NB4 (cell line): ENCODE measurements at regions not wholly inside any gene's neighbourhood (a gene's known extent, or its start where the extent isn't known, plus 50 kb on each side); places are given as distances from the start of the nearest gene placed in this dataset.

ENCODE experiments used
- MYC ChIP-seq: IDR thresholded peaks from 2 replicates; pipeline ENCODE4 v1.6.1; 2011; ENCODE audit warnings: low read depth, low read length
- POLR2A ChIP-seq: IDR thresholded peaks from 2 replicates; pipeline ENCODE4 v1.6.1; 2011; ENCODE audit warnings: mild to moderate bottlenecking; ENCODE audit not compliant: insufficient read length; ENCODE audit errors: extremely low read depth
- TF ChIP-seq, protein P1 (sequence below): IDR thresholded peaks from one replicate; pipeline ENCODE4 v1.5.1; 2012; ENCODE audit warnings: low read depth, low read length

DNA sequence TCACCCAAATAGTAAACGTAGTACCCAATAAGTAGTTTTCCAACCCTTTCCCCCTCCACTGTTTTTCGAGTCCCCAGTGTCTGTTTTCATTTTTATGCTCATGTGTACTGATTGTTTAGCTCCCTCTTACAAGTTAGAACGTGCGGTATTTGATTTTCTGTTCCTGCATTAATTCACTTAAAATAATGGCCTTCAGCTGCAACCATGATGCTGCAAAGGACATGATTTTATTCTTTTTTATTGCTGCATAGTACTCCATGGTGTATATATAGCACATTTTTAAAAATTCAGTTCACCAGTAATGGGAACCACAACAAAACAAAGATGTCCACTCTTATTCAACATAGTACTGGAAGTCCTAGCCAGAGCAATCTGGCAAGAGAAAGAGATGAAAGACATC is 72.8 kb downstream of the DUSP6 start:
- TF ChIP-seq, protein P1, sequence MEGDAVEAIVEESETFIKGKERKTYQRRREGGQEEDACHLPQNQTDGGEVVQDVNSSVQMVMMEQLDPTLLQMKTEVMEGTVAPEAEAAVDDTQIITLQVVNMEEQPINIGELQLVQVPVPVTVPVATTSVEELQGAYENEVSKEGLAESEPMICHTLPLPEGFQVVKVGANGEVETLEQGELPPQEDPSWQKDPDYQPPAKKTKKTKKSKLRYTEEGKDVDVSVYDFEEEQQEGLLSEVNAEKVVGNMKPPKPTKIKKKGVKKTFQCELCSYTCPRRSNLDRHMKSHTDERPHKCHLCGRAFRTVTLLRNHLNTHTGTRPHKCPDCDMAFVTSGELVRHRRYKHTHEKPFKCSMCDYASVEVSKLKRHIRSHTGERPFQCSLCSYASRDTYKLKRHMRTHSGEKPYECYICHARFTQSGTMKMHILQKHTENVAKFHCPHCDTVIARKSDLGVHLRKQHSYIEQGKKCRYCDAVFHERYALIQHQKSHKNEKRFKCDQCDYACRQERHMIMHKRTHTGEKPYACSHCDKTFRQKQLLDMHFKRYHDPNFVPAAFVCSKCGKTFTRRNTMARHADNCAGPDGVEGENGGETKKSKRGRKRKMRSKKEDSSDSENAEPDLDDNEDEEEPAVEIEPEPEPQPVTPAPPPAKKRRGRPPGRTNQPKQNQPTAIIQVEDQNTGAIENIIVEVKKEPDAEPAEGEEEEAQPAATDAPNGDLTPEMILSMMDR: no peak
- no peak for TF ChIP-seq POLR2A
- no peak for TF ChIP-seq MYC
